ENCODE measurements at regions not wholly inside any gene's neighbourhood (a gene's known extent, or its start where the extent isn't known, plus 50 kb on each side); places are given as distances from the start of the nearest gene placed in this dataset.

- peaks cover 10% of the 10 kb centered on the region for H3K9me3 Mint-ChIP-seq
- DNase-seq (ENCODE audit: low spot score) = no peak
- no peak for TF ChIP-seq GABPB1 (CRISPR knock-in tag; IDR thresholded peaks at IDR 0.05)
- TF ChIP-seq MYBL2 (CRISPR knock-in tag; IDR thresholded peaks at IDR 0.05) = no peak
- TF ChIP-seq ZNF263 (CRISPR knock-in tag; IDR thresholded peaks at IDR 0.05; ENCODE audit: low read depth) = no peak
- no peak for TF ChIP-seq AFF4 (CRISPR knock-in tag; IDR thresholded peaks at IDR 0.05; ENCODE audit: borderline replicate concordance)
- TF ChIP-seq ZNF281 (CRISPR knock-in tag; IDR thresholded peaks at IDR 0.05) = no peak
- TF ChIP-seq CDX4 (CRISPR knock-in tag; IDR thresholded peaks at IDR 0.05; ENCODE audit: borderline replicate concordance) = no peak
- TF ChIP-seq NFYB (CRISPR knock-in tag; conservative IDR thresholded peaks at IDR 0.05; ENCODE audit: low read depth) = no peak
- no peak for TF ChIP-seq EMX1 (CRISPR knock-in tag; IDR thresholded peaks at IDR 0.05)
- no peak for TF ChIP-seq ETV6 (CRISPR knock-in tag; IDR thresholded peaks at IDR 0.05)
- H3K36me3 Mint-ChIP-seq = no peaks in the 10 kb centered on the region
- ATAC-seq = no peak
- ChIA-PET CTCF (no interaction called here), POLR2A (no interaction called here)
- no peaks in the 10 kb centered on the region for H3K27me3 Mint-ChIP-seq (ENCODE audit: low read depth)
- no peak overlapping the region for H3K27ac Mint-ChIP-seq
- peaks cover 12% of the 10 kb centered on the region for H3K4me1 Mint-ChIP-seq
- H3K4me3 Mint-ChIP-seq = no peak overlapping the region
These were observed 562.3 kb downstream of the CCSER2 start for GRCh38 chr10:84890706-84891105.

GRCh38 chr10:84891631-84892030 is 563.2 kb downstream of the CCSER2 start:
- CTCF ChIA-PET = no interaction called here
- H3K27me3 Mint-ChIP-seq (ENCODE audit: low read depth) = no peaks in the 10 kb centered on the region
- ATAC-seq = no peak
- no peak for DNase-seq (ENCODE audit: low spot score)
- peaks cover 12% of the 10 kb centered on the region for H3K4me1 Mint-ChIP-seq
- no peaks in the 10 kb centered on the region for H3K36me3 Mint-ChIP-seq
- H3K27ac Mint-ChIP-seq = no peak overlapping the region
- no peak overlapping the region for H3K4me3 Mint-ChIP-seq
- POLR2A ChIA-PET = no interaction called here
- TF ChIP-seq RORB (CRISPR knock-in tag; IDR thresholded peaks at IDR 0.05) = no peak
- TF ChIP-seq NFATC4 (CRISPR knock-in tag; IDR thresholded peaks at IDR 0.05) = no peak
- TF ChIP-seq SOX15 (CRISPR knock-in tag; IDR thresholded peaks at IDR 0.05) = no peak
- no peak for TF ChIP-seq FOXK1 (CRISPR knock-in tag; IDR thresholded peaks at IDR 0.05)
- TF ChIP-seq FOXP1 (CRISPR knock-in tag; IDR thresholded peaks at IDR 0.05; ENCODE audit: borderline replicate concordance) = no peak
- no peak for TF ChIP-seq AFF4 (CRISPR knock-in tag; IDR thresholded peaks at IDR 0.05; ENCODE audit: borderline replicate concordance)
- TF ChIP-seq TEAD4 (CRISPR knock-in tag; IDR thresholded peaks at IDR 0.05) = no peak
- no peak for TF ChIP-seq NR1H2 (CRISPR knock-in tag; IDR thresholded peaks at IDR 0.05)
- no peak for TF ChIP-seq E2F1 (CRISPR knock-in tag; IDR thresholded peaks at IDR 0.05)
- no peak for TF ChIP-seq ZNF532 (CRISPR knock-in tag; IDR thresholded peaks at IDR 0.05; ENCODE audit: borderline replicate concordance)
- H3K9me3 Mint-ChIP-seq = peaks cover 10% of the 10 kb centered on the region

Measured in WTC11 (cell line).